Liver (tissue), 8 donors: ENCODE measurements at regions not wholly inside any gene's neighbourhood (a gene's known extent, or its start where the extent isn't known, plus 50 kb on each side); places are given as distances from the start of the nearest gene placed in this dataset.

Experiments
- DNase-seq: peaks from one replicate; pipeline ENCODE4 v3.0.0-alpha.2; 2017; ENCODE audit warnings: low spot score
- H3K27ac ChIP-seq, 2 donors: one replicate each; pipeline ENCODE4 v1.7.0; 2013; ENCODE audit warnings: inconsistent platforms in 2 of 2, low read length in 2 of 2, control low read depth in 1 of 2, low read depth in 1 of 2, mild to moderate bottlenecking in 1 of 2
- H3K27me3 ChIP-seq, 4 donors: one replicate each; pipeline versions ENCODE4 v1.6.1 to v1.7.0; 2013; ENCODE audit warnings: low read length in 3 of 4, inconsistent platforms in 1 of 4, mild to moderate bottlenecking in 1 of 4, moderate library complexity in 1 of 4; ENCODE audit not compliant: control insufficient read depth in 4 of 4, insufficient read depth in 4 of 4
- H3K36me3 ChIP-seq, 4 donors: one replicate each; pipeline versions ENCODE4 v1.6.1 to v1.7.0; 2013; ENCODE audit warnings: low read length in 3 of 4, mild to moderate bottlenecking in 3 of 4, low read depth in 1 of 4, moderate library complexity in 1 of 4; ENCODE audit not compliant: control insufficient read depth in 4 of 4, insufficient read depth in 3 of 4
- H3K4me1 ChIP-seq, 4 donors: one replicate each; pipeline versions ENCODE4 v1.6.1 to v1.7.0; 2013; ENCODE audit warnings: low read length in 3 of 4, mild to moderate bottlenecking in 3 of 4, moderate library complexity in 1 of 4; ENCODE audit not compliant: control insufficient read depth in 4 of 4, insufficient read depth in 4 of 4
- H3K4me3 ChIP-seq, 3 donors: one replicate each; pipeline versions ENCODE4 v1.6.1 to v1.7.0; 2013; ENCODE audit warnings: low read length in 3 of 3, control low read depth in 1 of 3, low read depth in 1 of 3, mild to moderate bottlenecking in 1 of 3
- H3K9ac ChIP-seq, 2 donors: one replicate each; pipeline ENCODE4 v1.7.0; 2013; ENCODE audit warnings: low read length in 2 of 2, mild to moderate bottlenecking in 2 of 2, moderate library complexity in 2 of 2, control low read depth in 1 of 2, low read depth in 1 of 2
- H3K9me3 ChIP-seq, 4 donors: one replicate each; pipeline versions ENCODE4 v1.6.1 to v1.7.0; 2013; ENCODE audit warnings: low read length in 3 of 4; ENCODE audit not compliant: control insufficient read depth in 4 of 4
- EGR1 ChIP-seq, 2 donors: IDR thresholded peaks; 2 replicates each; pipeline ENCODE4 v1.6.1; 2016 to 2018; ENCODE audit warnings: antibody characterized with exemption in 2 of 2, low read depth in 2 of 2
- FOXA1 ChIP-seq: IDR thresholded peaks from 2 replicates; pipeline ENCODE4 v1.6.1; 2016; ENCODE audit warnings: antibody characterized with exemption
- FOXA2 ChIP-seq: IDR thresholded peaks from 2 replicates; pipeline ENCODE4 v1.6.1; 2016; ENCODE audit warnings: antibody characterized with exemption
- GABPA ChIP-seq, 2 donors: IDR thresholded peaks in 1 of 2; conservative IDR thresholded peaks in 1 of 2; 2 replicates each; pipeline ENCODE4 v1.6.1; 2016; ENCODE audit warnings: antibody characterized with exemption in 2 of 2, mild to moderate bottlenecking in 1 of 2, moderate library complexity in 1 of 2
- HNF4G ChIP-seq: IDR thresholded peaks from 2 replicates; pipeline ENCODE4 v1.6.1; 2016; ENCODE audit warnings: antibody characterized with exemption
- JUND ChIP-seq, 2 donors: IDR thresholded peaks; 2 replicates each; pipeline ENCODE4 v1.6.1; 2016; ENCODE audit warnings: antibody characterized with exemption in 2 of 2
- MAX ChIP-seq: IDR thresholded peaks from 2 replicates; pipeline ENCODE4 v1.6.1; 2016; ENCODE audit warnings: antibody characterized with exemption
- RAD21 ChIP-seq, 2 donors: IDR thresholded peaks; 2 replicates each; pipeline ENCODE4 v1.6.1; 2016; ENCODE audit warnings: antibody characterized with exemption in 2 of 2, mild to moderate bottlenecking in 2 of 2
- RXRA ChIP-seq, 2 donors: IDR thresholded peaks; 2 replicates each; pipeline ENCODE4 v1.6.1; 2017 to 2018; ENCODE audit warnings: antibody characterized with exemption in 2 of 2, mild to moderate bottlenecking in 1 of 2
- SP1 ChIP-seq: IDR thresholded peaks from 2 replicates; pipeline ENCODE4 v1.6.1; 2018; ENCODE audit warnings: antibody characterized with exemption, mild to moderate bottlenecking
- TAF1 ChIP-seq: conservative IDR thresholded peaks from 2 replicates; pipeline ENCODE4 v1.6.1; 2016; ENCODE audit warnings: antibody characterized with exemption, mild to moderate bottlenecking
- YY1 ChIP-seq: IDR thresholded peaks from 2 replicates; pipeline ENCODE4 v1.6.1; 2016; ENCODE audit warnings: antibody characterized with exemption, mild to moderate bottlenecking
- WGBS: extraction: QIAGEN DNeasy Blood & Tissue Kit; methylation state at CpG from one replicate; pipeline ENCODE4 v1.1.7; 2013; 5-methylcytosine and 5-hydroxymethylcytosine counted together
- TF ChIP-seq, protein P1 (sequence below): IDR thresholded peaks from 2 replicates; pipeline ENCODE4 v1.6.1; 2016; ENCODE audit warnings: antibody characterized with exemption
- TF ChIP-seq, protein P2 (sequence below): fragments of 150-350 bp; IDR thresholded peaks from 2 replicates; pipeline ENCODE4 v1.5.1; 2017; ENCODE audit warnings: improper control_type of control experiment, low read depth, low read length; ENCODE audit not compliant: missing input control
- TF ChIP-seq, protein P3 (sequence below): IDR thresholded peaks from 2 replicates; pipeline ENCODE4 v1.6.1; 2016; ENCODE audit warnings: antibody characterized with exemption, mild to moderate bottlenecking
- donor health status: healthy.
- donor health status: healthy.
- donor health status: healthy.
- donor health status: healthy.
- donor health status: healthy.

GRCh38 chr6:148128014-148128730 is 214.5 kb upstream of the SASH1 start (continued):
- TF ChIP-seq, protein P1, sequence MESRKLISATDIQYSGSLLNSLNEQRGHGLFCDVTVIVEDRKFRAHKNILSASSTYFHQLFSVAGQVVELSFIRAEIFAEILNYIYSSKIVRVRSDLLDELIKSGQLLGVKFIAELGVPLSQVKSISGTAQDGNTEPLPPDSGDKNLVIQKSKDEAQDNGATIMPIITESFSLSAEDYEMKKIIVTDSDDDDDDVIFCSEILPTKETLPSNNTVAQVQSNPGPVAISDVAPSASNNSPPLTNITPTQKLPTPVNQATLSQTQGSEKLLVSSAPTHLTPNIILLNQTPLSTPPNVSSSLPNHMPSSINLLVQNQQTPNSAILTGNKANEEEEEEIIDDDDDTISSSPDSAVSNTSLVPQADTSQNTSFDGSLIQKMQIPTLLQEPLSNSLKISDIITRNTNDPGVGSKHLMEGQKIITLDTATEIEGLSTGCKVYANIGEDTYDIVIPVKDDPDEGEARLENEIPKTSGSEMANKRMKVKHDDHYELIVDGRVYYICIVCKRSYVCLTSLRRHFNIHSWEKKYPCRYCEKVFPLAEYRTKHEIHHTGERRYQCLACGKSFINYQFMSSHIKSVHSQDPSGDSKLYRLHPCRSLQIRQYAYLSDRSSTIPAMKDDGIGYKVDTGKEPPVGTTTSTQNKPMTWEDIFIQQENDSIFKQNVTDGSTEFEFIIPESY: no peak
- no peak for TF ChIP-seq FOXA1
- no peak for TF ChIP-seq JUND (IDR thresholded peaks at IDR 0.05)
- TF ChIP-seq FOXA2: no peak
- TF ChIP-seq RAD21 (IDR thresholded peaks at IDR 0.05): no peak
- TF ChIP-seq GABPA (IDR thresholded peaks at IDR 0.05 in 1 of 2, conservative IDR thresholded peaks at IDR 0.05 in 1 of 2): no peak
- TF ChIP-seq SP1: no peak
- no peak for TF ChIP-seq YY1
- no peak for TF ChIP-seq MAX

DNA sequence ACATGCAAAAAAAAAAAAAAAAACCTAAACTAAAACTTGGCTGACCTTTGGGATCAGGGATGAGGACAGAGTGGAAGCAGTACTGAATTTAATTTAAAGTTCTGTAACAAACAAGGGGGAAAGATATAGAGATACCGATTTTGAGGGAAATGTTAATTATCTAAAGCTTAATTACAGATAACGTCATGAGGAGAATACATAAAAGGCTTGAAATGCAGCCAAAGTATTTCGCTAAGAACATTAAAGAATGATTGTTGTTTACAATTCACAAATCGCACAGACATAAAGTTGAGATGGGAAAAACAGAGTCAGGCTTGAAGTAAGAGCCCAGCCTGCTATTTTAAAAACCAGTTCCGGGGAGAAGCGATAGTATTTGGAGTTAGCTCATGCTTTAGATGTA is 208.0 kb upstream of the SASH1 start:
- no peak overlapping the region for H3K27ac ChIP-seq
- no peak overlapping the region for H3K4me3 ChIP-seq
- H3K9ac ChIP-seq: no peak overlapping the region

DNA sequence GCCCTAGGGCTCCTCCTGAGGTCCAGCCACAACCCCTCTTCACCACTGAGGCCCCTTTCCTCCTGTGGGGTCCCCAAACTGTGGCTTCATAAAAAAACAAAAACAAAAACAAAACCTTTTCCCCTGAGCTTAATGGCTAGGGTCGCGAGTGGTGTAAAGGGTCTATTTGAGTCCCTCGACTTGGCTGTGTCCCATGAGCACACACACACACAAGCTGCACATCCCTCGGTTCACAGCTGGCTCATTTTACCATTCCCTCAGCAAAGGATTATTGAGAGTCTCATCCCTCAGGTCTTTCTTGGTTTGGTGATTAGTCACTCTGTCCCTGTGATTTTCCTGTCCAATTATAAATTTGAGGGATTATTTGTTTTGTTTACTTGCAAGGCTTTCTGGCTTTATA is 206.1 kb upstream of the SASH1 start:
- Histone ChIP-seq H3K9ac (no peak overlapping the region), H3K4me3 (no peak overlapping the region), H3K27me3 (no peaks in the 10 kb centered on the region), H3K9me3 (peaks cover 0 to 4% (median 2%) of the 10 kb centered on the region in 4 donors), H3K4me1 (no peaks in the 10 kb centered on the region), H3K36me3 (no peaks in the 10 kb centered on the region), H3K27ac (no peak overlapping the region)
- no peak for DNase-seq
- 79% methylated on average over 4 of the region's 4 CpGs for WGBS
- no peak for TF ChIP-seq RXRA (IDR thresholded peaks at IDR 0.05)
- no peak for TF ChIP-seq RAD21 (IDR thresholded peaks at IDR 0.05)
- TF ChIP-seq FOXA2: no peak
- no peak for TF ChIP-seq EGR1 (IDR thresholded peaks at IDR 0.05; ENCODE audit: low read depth in 2 of 2)
- TF ChIP-seq, protein P1: no peak
- no peak for TF ChIP-seq GABPA (IDR thresholded peaks at IDR 0.05 in 1 of 2, conservative IDR thresholded peaks at IDR 0.05 in 1 of 2)
- TF ChIP-seq, protein P2, sequence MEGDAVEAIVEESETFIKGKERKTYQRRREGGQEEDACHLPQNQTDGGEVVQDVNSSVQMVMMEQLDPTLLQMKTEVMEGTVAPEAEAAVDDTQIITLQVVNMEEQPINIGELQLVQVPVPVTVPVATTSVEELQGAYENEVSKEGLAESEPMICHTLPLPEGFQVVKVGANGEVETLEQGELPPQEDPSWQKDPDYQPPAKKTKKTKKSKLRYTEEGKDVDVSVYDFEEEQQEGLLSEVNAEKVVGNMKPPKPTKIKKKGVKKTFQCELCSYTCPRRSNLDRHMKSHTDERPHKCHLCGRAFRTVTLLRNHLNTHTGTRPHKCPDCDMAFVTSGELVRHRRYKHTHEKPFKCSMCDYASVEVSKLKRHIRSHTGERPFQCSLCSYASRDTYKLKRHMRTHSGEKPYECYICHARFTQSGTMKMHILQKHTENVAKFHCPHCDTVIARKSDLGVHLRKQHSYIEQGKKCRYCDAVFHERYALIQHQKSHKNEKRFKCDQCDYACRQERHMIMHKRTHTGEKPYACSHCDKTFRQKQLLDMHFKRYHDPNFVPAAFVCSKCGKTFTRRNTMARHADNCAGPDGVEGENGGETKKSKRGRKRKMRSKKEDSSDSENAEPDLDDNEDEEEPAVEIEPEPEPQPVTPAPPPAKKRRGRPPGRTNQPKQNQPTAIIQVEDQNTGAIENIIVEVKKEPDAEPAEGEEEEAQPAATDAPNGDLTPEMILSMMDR: no peak
- TF ChIP-seq JUND (IDR thresholded peaks at IDR 0.05): no peak
- no peak for TF ChIP-seq HNF4G
- TF ChIP-seq MAX: no peak

More for the DNA sequence above, 208.0 kb upstream of the SASH1 start:
- no peak for TF ChIP-seq RXRA (IDR thresholded peaks at IDR 0.05)
- no peak for TF ChIP-seq RAD21 (IDR thresholded peaks at IDR 0.05)
- no peak for TF ChIP-seq HNF4G
- TF ChIP-seq TAF1: no peak
- TF ChIP-seq JUND (IDR thresholded peaks at IDR 0.05): no peak
- no peak for TF ChIP-seq EGR1 (IDR thresholded peaks at IDR 0.05; ENCODE audit: low read depth in 2 of 2)
- no peak for TF ChIP-seq FOXA1
- no peak for TF ChIP-seq YY1
- TF ChIP-seq, protein P3, sequence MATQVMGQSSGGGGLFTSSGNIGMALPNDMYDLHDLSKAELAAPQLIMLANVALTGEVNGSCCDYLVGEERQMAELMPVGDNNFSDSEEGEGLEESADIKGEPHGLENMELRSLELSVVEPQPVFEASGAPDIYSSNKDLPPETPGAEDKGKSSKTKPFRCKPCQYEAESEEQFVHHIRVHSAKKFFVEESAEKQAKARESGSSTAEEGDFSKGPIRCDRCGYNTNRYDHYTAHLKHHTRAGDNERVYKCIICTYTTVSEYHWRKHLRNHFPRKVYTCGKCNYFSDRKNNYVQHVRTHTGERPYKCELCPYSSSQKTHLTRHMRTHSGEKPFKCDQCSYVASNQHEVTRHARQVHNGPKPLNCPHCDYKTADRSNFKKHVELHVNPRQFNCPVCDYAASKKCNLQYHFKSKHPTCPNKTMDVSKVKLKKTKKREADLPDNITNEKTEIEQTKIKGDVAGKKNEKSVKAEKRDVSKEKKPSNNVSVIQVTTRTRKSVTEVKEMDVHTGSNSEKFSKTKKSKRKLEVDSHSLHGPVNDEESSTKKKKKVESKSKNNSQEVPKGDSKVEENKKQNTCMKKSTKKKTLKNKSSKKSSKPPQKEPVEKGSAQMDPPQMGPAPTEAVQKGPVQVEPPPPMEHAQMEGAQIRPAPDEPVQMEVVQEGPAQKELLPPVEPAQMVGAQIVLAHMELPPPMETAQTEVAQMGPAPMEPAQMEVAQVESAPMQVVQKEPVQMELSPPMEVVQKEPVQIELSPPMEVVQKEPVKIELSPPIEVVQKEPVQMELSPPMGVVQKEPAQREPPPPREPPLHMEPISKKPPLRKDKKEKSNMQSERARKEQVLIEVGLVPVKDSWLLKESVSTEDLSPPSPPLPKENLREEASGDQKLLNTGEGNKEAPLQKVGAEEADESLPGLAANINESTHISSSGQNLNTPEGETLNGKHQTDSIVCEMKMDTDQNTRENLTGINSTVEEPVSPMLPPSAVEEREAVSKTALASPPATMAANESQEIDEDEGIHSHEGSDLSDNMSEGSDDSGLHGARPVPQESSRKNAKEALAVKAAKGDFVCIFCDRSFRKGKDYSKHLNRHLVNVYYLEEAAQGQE: no peak
- TF ChIP-seq GABPA (IDR thresholded peaks at IDR 0.05 in 1 of 2, conservative IDR thresholded peaks at IDR 0.05 in 1 of 2): no peak
- TF ChIP-seq SP1: no peak
- DNase-seq: no peak
- WGBS: 75% methylated on average over 6 of the region's 6 CpGs
- H3K9me3 ChIP-seq: peaks cover 0 to 4% (median 2%) of the 10 kb centered on the region in 4 donors
- H3K36me3 ChIP-seq: no peaks in the 10 kb centered on the region
- no peaks in the 10 kb centered on the region for H3K4me1 ChIP-seq
- no peaks in the 10 kb centered on the region for H3K27me3 ChIP-seq
